Common myeloid progenitor, CD34-positive (primary cell): ENCODE measurements at regions not wholly inside any gene's neighbourhood (a gene's known extent, or its start where the extent isn't known, plus 50 kb on each side); places are given as distances from the start of the nearest gene placed in this dataset.

ENCODE experiments used
- CTCF ChIA-PET: fragments of 350-600 bp; sonication (Branson Sonifier 250); formaldehyde crosslinking; loops from one replicate; lab custom pipeline; 2021; ENCODE audit warnings: antibody characterized with exemption; lab: Charles Lee
- POLR2A ChIA-PET: fragments of 350-600 bp; sonication (Branson Sonifier 250); formaldehyde crosslinking; loops from one replicate; lab custom pipeline; 2021; ENCODE audit warnings: antibody characterized with exemption; lab: Charles Lee
- DNase-seq, 3 donors: peaks; one replicate each; pipeline versions ENCODE4 v3.0.0 to v3.0.0-alpha.2; 2013
- H3K27ac ChIP-seq, 2 experiments: 1 replicate in 1 of 2; 2 replicates in 1 of 2; pipeline ENCODE4 v1.7.0; 2013; ENCODE audit warnings: inconsistent platforms in 2 of 2, low read length in 2 of 2, mild to moderate bottlenecking in 2 of 2, low read depth in 1 of 2, moderate library complexity in 1 of 2; ENCODE audit not compliant: severe bottlenecking in 2 of 2, insufficient read depth in 1 of 2, poor library complexity in 1 of 2
- H3K27me3 ChIP-seq, 5 experiments: replicated peaks in 2 of 5; 1 replicate in 3 of 5; 2 replicates in 2 of 5; pipeline versions ENCODE4 v1.6.1 to v1.7.0; 2013; ENCODE audit warnings: low read length in 4 of 5, mild to moderate bottlenecking in 2 of 5, moderate library complexity in 2 of 5, inconsistent platforms in 1 of 5; ENCODE audit not compliant: insufficient read depth in 5 of 5, control insufficient read depth in 4 of 5
- H3K36me3 ChIP-seq, 4 experiments: 1 replicate in 2 of 4; 2 replicates in 2 of 4; pipeline versions ENCODE4 v1.6.1 to v1.7.0; 2013; ENCODE audit warnings: low read length in 3 of 4, control low read depth in 1 of 4, mild to moderate bottlenecking in 1 of 4; ENCODE audit not compliant: control insufficient read depth in 4 of 4, insufficient read depth in 4 of 4
- H3K4me1 ChIP-seq, 4 experiments: 1 replicate in 3 of 4; 2 replicates in 1 of 4; pipeline versions ENCODE4 v1.6.1 to v1.7.1; 2013; ENCODE audit warnings: low read length in 3 of 4, mild to moderate bottlenecking in 3 of 4, control low read depth in 1 of 4, inconsistent platforms in 1 of 4, moderate library complexity in 1 of 4; ENCODE audit not compliant: control insufficient read depth in 4 of 4, insufficient read depth in 4 of 4; ENCODE audit errors: control extremely low read depth in 1 of 4
- H3K4me3 ChIP-seq, 7 experiments: 1 replicate in 4 of 7; 2 replicates in 3 of 7; pipeline versions ENCODE4 v1.5.1 to v1.7.0; 2013; ENCODE audit warnings: mild to moderate bottlenecking in 7 of 7, low read length in 6 of 7, moderate library complexity in 6 of 7, inconsistent platforms in 2 of 7, low read depth in 2 of 7, control low read depth in 1 of 7; ENCODE audit not compliant: insufficient read depth in 4 of 7, control insufficient read depth in 1 of 7; ENCODE audit errors: extremely low read depth in 1 of 7
- H3K9me3 ChIP-seq, 5 experiments: 1 replicate in 4 of 5; 2 replicates in 1 of 5; pipeline versions ENCODE4 v1.6.1 to v1.7.1; 2013; ENCODE audit warnings: low read length in 4 of 5, mild to moderate bottlenecking in 2 of 5, inconsistent platforms in 1 of 5, low read depth in 1 of 5, moderate library complexity in 1 of 5; ENCODE audit not compliant: control insufficient read depth in 4 of 5, insufficient read depth in 2 of 5; ENCODE audit errors: control extremely low read depth in 1 of 5
- WGBS: methylation state at CpG from one replicate; pipeline ENCODE4 v1.1.5; 2013; ENCODE audit not compliant: insufficient coverage; 5-methylcytosine and 5-hydroxymethylcytosine counted together

GRCh38 chr4:89380980-89381379 is 73.4 kb upstream of the GPRIN3 start:
- Histone ChIP-seq H3K27me3 (no peaks in the 10 kb centered on the region), H3K4me3 (no peak overlapping the region), H3K27ac (no peak overlapping the region), H3K9me3 (peaks cover 0 to 9% (median 0%) of the 10 kb centered on the region in 5 experiments), H3K36me3 (no peaks in the 10 kb centered on the region), H3K4me1 (peaks cover 0 to 6% (median 0%) of the 10 kb centered on the region in 4 experiments)
- WGBS = 100% methylated on average over 1 of the region's 1 CpG
- CTCF ChIA-PET = interaction anchor here (0.6 to 1.9 kb wide), 3 partner anchors 18 to 235 kb away, joined by 3 to 4 read pairs (median 3); no protein-coding TSS in a partner anchor
- no peak for DNase-seq
- POLR2A ChIA-PET = no interaction called here

DNA sequence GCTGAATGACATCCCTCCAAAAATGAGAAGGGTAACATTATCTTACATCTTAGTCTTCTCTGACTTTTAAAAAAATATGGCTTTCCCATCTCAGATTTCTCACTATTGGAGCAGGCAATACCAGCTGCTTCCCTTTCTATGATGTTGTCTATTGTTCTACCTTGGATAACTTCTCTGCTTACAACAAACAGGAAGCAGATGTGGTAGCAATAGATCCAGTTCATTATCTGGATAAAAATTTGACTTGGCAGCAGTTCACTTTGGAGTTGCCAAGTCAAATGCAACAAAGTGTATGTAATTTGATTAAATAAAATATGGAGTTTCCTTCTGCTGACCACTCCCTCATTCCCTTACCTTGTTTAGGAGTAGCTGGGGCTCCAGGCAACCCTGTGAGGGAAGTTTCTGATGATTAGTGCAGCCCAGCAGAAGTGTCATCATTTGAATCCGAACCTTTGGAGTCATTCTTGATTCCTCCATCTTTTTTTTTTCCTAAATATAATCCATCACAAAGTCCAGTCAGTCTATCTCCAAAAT is 72.0 kb upstream of the GPRIN3 start:
- DNase-seq = peak in 2 of 3 donors; percentile 3 to 12
- Histone ChIP-seq H3K27ac (no peak overlapping the region), H3K4me3 (no peak overlapping the region), H3K36me3 (no peaks in the 10 kb centered on the region), H3K27me3 (no peaks in the 10 kb centered on the region), H3K4me1 (peaks cover 0 to 7% (median 0%) of the 10 kb centered on the region in 4 experiments), H3K9me3 (peaks cover 0 to 9% (median 0%) of the 10 kb centered on the region in 5 experiments)
- POLR2A ChIA-PET = no interaction called here
- CTCF ChIA-PET = interaction anchor here (0.5 kb wide), 1 partner anchor 80 kb away, joined by 3 read pairs; no protein-coding TSS in a partner anchor
- 100% methylated on average over 1 of the region's 1 CpG for WGBS

GRCh38 chr4:89373394-89373793 is 65.8 kb upstream of the GPRIN3 start:
- WGBS = no CpG with 5 or more reads among the region's 4 CpGs
- CTCF ChIA-PET = no interaction called here
- H3K36me3 ChIP-seq = no peaks in the 10 kb centered on the region

DNA sequence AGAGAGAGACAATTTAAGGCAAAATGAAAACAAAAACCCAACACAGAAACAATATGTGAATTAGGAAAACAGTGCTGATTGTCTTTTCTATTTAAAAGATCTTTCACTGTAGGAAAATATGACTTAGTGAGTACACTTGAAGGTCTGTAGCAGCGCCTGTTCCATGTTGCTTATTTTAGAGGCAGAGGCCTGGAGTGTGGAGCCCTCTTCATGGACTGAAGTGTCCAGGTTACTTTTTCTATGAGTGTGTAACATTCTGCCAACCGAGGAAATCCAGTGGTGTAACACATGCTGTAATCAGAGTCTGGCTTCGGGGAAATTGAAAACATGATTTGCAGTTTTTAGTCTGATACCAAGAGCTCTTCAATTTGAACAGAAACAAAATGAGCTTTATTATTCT is 64.0 kb upstream of the GPRIN3 start:
- ChIA-PET POLR2A (no interaction called here), CTCF (no interaction called here)
- no peak overlapping the region for H3K4me3 ChIP-seq
- no peak for DNase-seq
- WGBS = 77% methylated on average over 3 of the region's 3 CpGs
- no peak overlapping the region for H3K27ac ChIP-seq
- H3K36me3 ChIP-seq = no peaks in the 10 kb centered on the region
- H3K9me3 ChIP-seq = peaks cover 0 to 3% (median under 1%) of the 10 kb centered on the region in 5 experiments
- no peaks in the 10 kb centered on the region for H3K27me3 ChIP-seq
- peaks cover 0 to 7% (median 0%) of the 10 kb centered on the region in 4 experiments for H3K4me1 ChIP-seq

More at GRCh38 chr4:89373394-89373793, 65.8 kb upstream of the GPRIN3 start:
- no peak for DNase-seq
- Histone ChIP-seq H3K4me3 (no peak overlapping the region), H3K27me3 (no peaks in the 10 kb centered on the region), H3K9me3 (peaks cover 0 to 8% (median 0%) of the 10 kb centered on the region in 5 experiments), H3K4me1 (peaks cover 0 to 7% (median 0%) of the 10 kb centered on the region in 4 experiments), H3K27ac (no peak overlapping the region)
- POLR2A ChIA-PET = no interaction called here

DNA sequence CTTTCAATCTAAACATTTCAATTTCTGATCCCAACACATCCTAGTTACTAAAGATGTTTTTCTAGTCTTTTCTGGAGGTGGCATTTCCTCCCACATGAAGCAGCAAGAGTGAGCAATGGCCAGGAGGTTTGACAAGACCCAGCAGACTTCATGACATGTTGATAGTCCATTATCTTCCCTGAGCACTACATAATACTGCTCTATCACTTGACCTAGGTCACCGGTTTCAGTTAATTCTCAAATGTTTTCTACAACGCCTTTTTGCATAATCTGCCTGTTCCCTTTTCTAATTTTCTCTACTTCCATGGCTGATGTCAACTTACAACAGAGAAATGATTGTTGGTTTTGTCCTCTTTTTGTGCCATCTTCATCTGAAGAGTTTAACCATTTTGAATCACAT is 62.0 kb upstream of the GPRIN3 start:
- H3K27me3 ChIP-seq = no peaks in the 10 kb centered on the region
- no peaks in the 10 kb centered on the region for H3K36me3 ChIP-seq
- 86% methylated on average over 2 of the region's 2 CpGs for WGBS
- no peak for DNase-seq
- ChIA-PET CTCF (interaction anchor here (1.6 kb wide), 1 partner anchor 16 kb away, joined by 3 read pairs; no protein-coding TSS in a partner anchor), POLR2A (no interaction called here)
- peaks cover 0 to 8% (median 2%) of the 10 kb centered on the region in 5 experiments for H3K9me3 ChIP-seq
- H3K4me3 ChIP-seq = no peak overlapping the region
- no peaks in the 10 kb centered on the region for H3K4me1 ChIP-seq
- H3K27ac ChIP-seq = no peak overlapping the region

GRCh38 chr4:89368861-89369260 is 61.3 kb upstream of the GPRIN3 start:
- POLR2A ChIA-PET = no interaction called here
- DNase-seq = no peak
- Histone ChIP-seq H3K9me3 (peaks cover 0 to 8% (median 2%) of the 10 kb centered on the region in 5 experiments), H3K27ac (no peak overlapping the region), H3K4me1 (no peaks in the 10 kb centered on the region), H3K36me3 (no peaks in the 10 kb centered on the region), H3K27me3 (no peaks in the 10 kb centered on the region), H3K4me3 (no peak overlapping the region)
- CTCF ChIA-PET = interaction anchor here (1.6 kb wide), 1 partner anchor 16 kb away, joined by 3 read pairs; no protein-coding TSS in a partner anchor
- WGBS = 100% methylated on average over 2 of the region's 2 CpGs

DNA sequence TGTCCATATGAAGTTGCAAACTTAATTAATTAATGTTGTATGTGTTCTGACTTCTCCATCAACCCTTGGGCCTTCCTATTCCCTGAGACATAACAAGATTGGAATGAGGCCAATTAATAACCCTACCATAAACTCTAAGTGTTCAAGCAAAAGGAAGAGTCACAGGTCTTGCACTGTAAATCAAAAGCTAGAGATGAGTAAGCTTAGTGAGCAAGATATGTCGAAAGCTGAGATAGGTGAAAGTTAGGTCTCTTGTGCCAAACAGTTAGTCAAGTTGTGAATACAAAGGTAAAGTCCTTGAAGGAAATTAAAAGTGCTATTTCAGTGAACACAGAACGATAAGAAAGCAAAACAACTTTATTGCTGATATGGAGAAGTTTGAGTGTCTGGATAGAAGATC is 58.2 kb upstream of the GPRIN3 start:
- no peak overlapping the region for H3K4me3 ChIP-seq
- H3K4me1 ChIP-seq = no peaks in the 10 kb centered on the region
- no peaks in the 10 kb centered on the region for H3K36me3 ChIP-seq
- H3K27ac ChIP-seq = no peak overlapping the region
- no peaks in the 10 kb centered on the region for H3K27me3 ChIP-seq
- 100% methylated on average over 1 of the region's 2 CpGs for whole genome bisulfite sequencing
- ChIA-PET POLR2A (no interaction called here), CTCF (no interaction called here)
- H3K9me3 ChIP-seq = peaks cover 0 to 8% (median 2%) of the 10 kb centered on the region in 5 experiments
- no peak for DNase-seq
